ENCODE measurements at regions not wholly inside any gene's neighbourhood (a gene's known extent, or its start where the extent isn't known, plus 50 kb on each side); places are given as distances from the start of the nearest gene placed in this dataset.

GRCh38 chr13:54799621-54800226 lies 1771.1 kb downstream of the OLFM4 start:
- TF ChIP-seq, protein P1, sequence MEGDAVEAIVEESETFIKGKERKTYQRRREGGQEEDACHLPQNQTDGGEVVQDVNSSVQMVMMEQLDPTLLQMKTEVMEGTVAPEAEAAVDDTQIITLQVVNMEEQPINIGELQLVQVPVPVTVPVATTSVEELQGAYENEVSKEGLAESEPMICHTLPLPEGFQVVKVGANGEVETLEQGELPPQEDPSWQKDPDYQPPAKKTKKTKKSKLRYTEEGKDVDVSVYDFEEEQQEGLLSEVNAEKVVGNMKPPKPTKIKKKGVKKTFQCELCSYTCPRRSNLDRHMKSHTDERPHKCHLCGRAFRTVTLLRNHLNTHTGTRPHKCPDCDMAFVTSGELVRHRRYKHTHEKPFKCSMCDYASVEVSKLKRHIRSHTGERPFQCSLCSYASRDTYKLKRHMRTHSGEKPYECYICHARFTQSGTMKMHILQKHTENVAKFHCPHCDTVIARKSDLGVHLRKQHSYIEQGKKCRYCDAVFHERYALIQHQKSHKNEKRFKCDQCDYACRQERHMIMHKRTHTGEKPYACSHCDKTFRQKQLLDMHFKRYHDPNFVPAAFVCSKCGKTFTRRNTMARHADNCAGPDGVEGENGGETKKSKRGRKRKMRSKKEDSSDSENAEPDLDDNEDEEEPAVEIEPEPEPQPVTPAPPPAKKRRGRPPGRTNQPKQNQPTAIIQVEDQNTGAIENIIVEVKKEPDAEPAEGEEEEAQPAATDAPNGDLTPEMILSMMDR (IDR thresholded peaks at IDR 0.05), result no peak
- TF ChIP-seq POLR2A (IDR thresholded peaks at IDR 0.05), result no peak

All from heart left ventricle (tissue), 13 donors.